ENCODE measurements at regions not wholly inside any gene's neighbourhood (a gene's known extent, or its start where the extent isn't known, plus 50 kb on each side); places are given as distances from the start of the nearest gene placed in this dataset.

GRCh38 chrX:22325096-22325495 is 52.4 kb downstream of the CBLL2 start:
- Mint-ChIP-seq H3K4me1 (ENCODE audit: low read depth) (no peaks in the 10 kb centered on the region), H3K27ac (no peak overlapping the region), H3K27me3 (no peaks in the 10 kb centered on the region), H3K9me3 (no peaks in the 10 kb centered on the region), H3K36me3 (no peaks in the 10 kb centered on the region), H3K4me3 (no peak overlapping the region)
- no peak for DNase-seq
- ChIA-PET POLR2A (no interaction called here), CTCF (no interaction called here)
- intact Hi-C loops (cut with micrococcal nuclease) = no loop called here

DNA sequence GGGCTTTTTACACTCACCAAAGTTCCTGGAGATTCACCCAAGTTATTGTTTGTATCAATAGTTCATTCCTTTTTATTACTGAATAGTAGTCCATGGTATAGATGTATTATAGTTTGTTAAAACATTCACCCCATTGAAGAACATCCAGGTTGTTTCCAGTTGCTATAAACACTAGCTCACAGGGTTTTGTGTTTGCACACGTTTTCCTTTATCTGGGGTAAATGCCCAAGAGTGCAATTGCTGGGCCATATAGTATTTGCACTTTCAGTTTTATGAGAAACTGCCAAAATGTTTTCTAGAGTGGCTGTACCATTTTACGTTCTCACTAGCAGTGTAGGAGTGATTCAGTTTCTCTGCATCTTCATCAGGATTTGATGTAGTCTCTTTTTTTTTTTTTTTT is 57.1 kb downstream of the CBLL2 start:
- no peaks in the 10 kb centered on the region for H3K4me1 Mint-ChIP-seq (ENCODE audit: low read depth)
- H3K36me3 Mint-ChIP-seq = no peaks in the 10 kb centered on the region
- ChIA-PET CTCF (no interaction called here), POLR2A (no interaction called here)
- no peak overlapping the region for H3K27ac Mint-ChIP-seq
- H3K27me3 Mint-ChIP-seq = no peaks in the 10 kb centered on the region
- H3K4me3 Mint-ChIP-seq = no peak overlapping the region
- no peaks in the 10 kb centered on the region for H3K9me3 Mint-ChIP-seq
- no peak for DNase-seq
- intact Hi-C loops (cut with micrococcal nuclease) = no loop called here

DNA sequence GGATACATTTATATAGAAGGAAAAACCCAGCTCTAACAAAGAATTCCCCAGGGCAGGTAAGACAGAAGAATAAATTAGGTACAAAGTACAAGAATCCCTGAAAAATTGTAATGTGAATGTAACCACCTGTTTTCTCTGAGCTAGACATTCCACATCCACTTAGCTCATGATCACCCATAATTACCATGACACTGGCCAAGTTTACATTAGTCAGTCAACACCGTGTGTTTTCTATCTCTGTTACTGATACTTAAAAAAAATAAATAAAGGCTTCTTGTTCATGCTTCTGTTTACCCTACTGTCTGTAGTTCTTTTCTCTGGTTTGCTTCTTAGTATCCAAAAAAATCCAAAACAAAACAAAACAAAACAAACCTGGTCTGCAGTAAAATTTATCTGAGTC is 66.0 kb downstream of the CBLL2 start:
- CTCF ChIA-PET = no interaction called here
- no peak overlapping the region for H3K4me3 Mint-ChIP-seq
- H3K27ac Mint-ChIP-seq = no peak overlapping the region

DNA sequence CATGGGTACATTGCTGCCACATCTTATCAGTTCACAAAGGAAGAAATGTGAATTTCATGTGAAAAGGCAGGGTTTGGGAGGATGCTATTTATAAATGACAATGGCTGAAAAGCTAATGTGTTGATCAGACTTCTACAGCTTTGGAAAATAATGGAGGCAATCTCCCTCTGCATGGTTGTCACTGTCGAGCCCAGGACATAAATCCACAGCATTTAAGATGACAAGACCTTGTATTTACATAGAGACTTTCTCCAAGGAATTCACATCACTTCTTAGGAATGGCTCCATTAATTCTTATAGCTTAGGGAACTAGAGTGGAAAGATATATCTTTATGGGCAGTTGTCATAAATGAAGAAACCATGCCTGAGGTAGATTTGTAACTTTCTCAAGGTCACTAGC is 66.7 kb downstream of the CBLL2 start:
- no peak for DNase-seq
- POLR2A ChIA-PET = no interaction called here
- no peaks in the 10 kb centered on the region for H3K27me3 Mint-ChIP-seq
- H3K4me3 Mint-ChIP-seq = no peak overlapping the region
- no peaks in the 10 kb centered on the region for H3K9me3 Mint-ChIP-seq
- CTCF ChIA-PET = no interaction called here
- H3K4me1 Mint-ChIP-seq (ENCODE audit: low read depth) = no peaks in the 10 kb centered on the region
- no peak overlapping the region for H3K27ac Mint-ChIP-seq
- H3K36me3 Mint-ChIP-seq = no peaks in the 10 kb centered on the region
- intact Hi-C loops (cut with micrococcal nuclease) = no loop called here

More for the DNA sequence above, 66.0 kb downstream of the CBLL2 start:
- POLR2A ChIA-PET = no interaction called here
- no peak for DNase-seq
- intact Hi-C loops (cut with micrococcal nuclease) = no loop called here
- no peaks in the 10 kb centered on the region for H3K4me1 Mint-ChIP-seq (ENCODE audit: low read depth)
- no peaks in the 10 kb centered on the region for H3K36me3 Mint-ChIP-seq
- no peaks in the 10 kb centered on the region for H3K27me3 Mint-ChIP-seq
- no peaks in the 10 kb centered on the region for H3K9me3 Mint-ChIP-seq

DNA sequence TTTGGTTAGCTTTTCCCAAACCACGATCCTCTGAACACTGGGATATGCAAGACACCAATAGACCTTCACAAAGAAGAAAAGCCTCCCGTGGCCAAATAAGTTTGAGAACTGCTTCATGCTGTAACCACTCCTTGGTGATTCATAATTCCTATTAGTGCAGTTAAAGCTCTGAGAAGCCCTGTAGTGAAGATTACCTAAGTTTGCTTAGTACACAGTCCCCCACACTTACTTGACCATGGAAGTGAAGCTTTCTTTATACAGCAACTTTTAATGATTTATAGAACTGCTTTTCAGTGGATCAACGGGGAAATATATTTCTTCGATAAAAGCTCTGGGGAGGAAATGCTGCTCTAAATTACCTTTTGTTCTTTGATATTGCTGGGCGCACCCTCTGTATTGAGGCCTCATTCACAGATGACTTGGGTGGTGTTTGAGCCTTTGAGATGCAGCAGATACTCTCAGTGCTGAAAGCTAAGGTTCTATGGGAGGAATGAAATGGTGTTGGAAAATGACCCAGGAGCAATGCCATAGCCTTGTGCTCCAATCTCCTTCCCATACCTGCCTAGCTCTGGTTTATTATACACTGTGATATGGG is 67.4 kb downstream of the CBLL2 start:
- Mint-ChIP-seq H3K4me1 (ENCODE audit: low read depth) (no peaks in the 10 kb centered on the region), H3K4me3 (no peak overlapping the region), H3K36me3 (no peaks in the 10 kb centered on the region), H3K27me3 (no peaks in the 10 kb centered on the region), H3K9me3 (no peaks in the 10 kb centered on the region), H3K27ac (no peak overlapping the region)
- ChIA-PET CTCF (no interaction called here), POLR2A (no interaction called here)
- no peak for DNase-seq
- intact Hi-C loops (cut with micrococcal nuclease) = no loop called here

DNA sequence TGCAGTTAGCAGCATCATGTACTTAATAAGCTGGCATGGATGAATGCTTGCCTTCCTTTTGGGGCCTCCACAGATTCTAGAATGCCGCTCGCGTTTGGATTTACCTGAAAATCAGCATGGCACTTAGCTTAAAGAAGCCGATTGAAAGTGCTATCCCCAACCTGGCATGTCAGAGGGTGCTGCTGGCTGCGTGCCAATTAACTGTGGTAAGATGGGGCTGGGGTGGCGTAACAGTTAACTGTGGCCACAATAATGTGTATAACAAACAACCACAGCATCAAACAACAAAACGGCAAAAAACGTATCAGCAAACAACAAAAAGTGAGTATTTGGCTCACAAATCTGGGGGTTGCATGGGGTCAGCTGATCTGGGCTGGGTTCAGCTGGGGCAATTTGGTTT is 70.5 kb downstream of the CBLL2 start:
- H3K27ac Mint-ChIP-seq = no peak overlapping the region
- no peaks in the 10 kb centered on the region for H3K9me3 Mint-ChIP-seq
- intact Hi-C loops (cut with micrococcal nuclease) = no loop called here
- no peak for DNase-seq
- ChIA-PET POLR2A (no interaction called here), CTCF (no interaction called here)
- H3K27me3 Mint-ChIP-seq = no peaks in the 10 kb centered on the region
- H3K36me3 Mint-ChIP-seq = no peaks in the 10 kb centered on the region
- H3K4me1 Mint-ChIP-seq (ENCODE audit: low read depth) = no peaks in the 10 kb centered on the region
- no peak overlapping the region for H3K4me3 Mint-ChIP-seq

DNA sequence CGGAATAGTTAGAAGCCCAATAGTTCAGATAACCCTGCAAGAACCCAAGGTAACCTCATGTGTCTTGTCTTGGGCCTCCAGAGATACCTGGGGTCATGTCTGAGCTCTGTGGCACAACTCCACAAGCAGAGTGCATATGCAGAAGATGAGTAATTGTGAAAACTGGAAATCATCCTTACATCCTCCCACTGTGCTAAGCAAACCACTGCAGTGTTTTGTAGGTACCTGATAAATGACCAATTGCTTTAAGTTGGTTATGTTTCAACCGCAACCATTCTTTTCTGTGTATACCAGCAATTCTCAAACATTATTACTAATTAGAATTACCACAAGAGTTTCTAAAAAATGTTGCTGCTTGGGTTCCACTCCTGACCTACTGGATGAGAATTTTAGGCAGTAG is 73.2 kb downstream of the CBLL2 start:
- ChIA-PET POLR2A (no interaction called here), CTCF (no interaction called here)
- no peak for DNase-seq
- H3K9me3 Mint-ChIP-seq = no peaks in the 10 kb centered on the region
- intact Hi-C loops (cut with micrococcal nuclease) = no loop called here
- no peaks in the 10 kb centered on the region for H3K27me3 Mint-ChIP-seq
- H3K27ac Mint-ChIP-seq = no peak overlapping the region
- H3K4me3 Mint-ChIP-seq = no peak overlapping the region
- no peaks in the 10 kb centered on the region for H3K36me3 Mint-ChIP-seq
- H3K4me1 Mint-ChIP-seq (ENCODE audit: low read depth) = no peaks in the 10 kb centered on the region

DNA sequence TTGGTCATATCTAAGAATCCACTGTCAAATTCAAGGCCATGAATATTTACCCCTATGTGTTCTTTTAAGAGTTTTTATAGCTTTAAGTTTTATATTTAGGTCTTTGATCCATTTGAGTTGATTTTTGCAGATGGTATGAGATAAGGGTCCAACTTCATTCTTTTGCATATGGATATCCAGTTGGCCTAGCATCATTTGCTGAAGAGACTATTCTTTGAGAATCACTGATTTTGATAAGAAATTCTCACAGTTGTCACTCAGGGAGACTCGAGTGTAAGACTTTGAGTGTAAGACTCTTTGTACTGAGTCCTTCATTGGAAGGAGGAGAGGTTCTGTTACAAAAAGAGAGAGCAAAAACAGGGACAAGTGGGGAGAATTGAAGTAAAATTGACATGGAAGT is 74.8 kb downstream of the CBLL2 start:
- CTCF ChIA-PET = no interaction called here
- no peaks in the 10 kb centered on the region for H3K36me3 Mint-ChIP-seq
- H3K4me3 Mint-ChIP-seq = no peak overlapping the region
- no peaks in the 10 kb centered on the region for H3K9me3 Mint-ChIP-seq
- no peaks in the 10 kb centered on the region for H3K4me1 Mint-ChIP-seq (ENCODE audit: low read depth)
- no peak overlapping the region for H3K27ac Mint-ChIP-seq
- no peaks in the 10 kb centered on the region for H3K27me3 Mint-ChIP-seq
- DNase-seq = no peak
- intact Hi-C loops (cut with micrococcal nuclease) = no loop called here
- POLR2A ChIA-PET = no interaction called here

- Mint-ChIP-seq H3K27ac (no peak overlapping the region), H3K27me3 (no peaks in the 10 kb centered on the region), H3K9me3 (no peaks in the 10 kb centered on the region), H3K4me1 (ENCODE audit: low read depth) (no peaks in the 10 kb centered on the region), H3K36me3 (no peaks in the 10 kb centered on the region), H3K4me3 (no peak overlapping the region)
- POLR2A ChIA-PET = no interaction called here
- no peak for DNase-seq
- intact Hi-C loops (cut with micrococcal nuclease) = no loop called here
- CTCF ChIA-PET = no interaction called here
These were observed 76.4 kb downstream of the CBLL2 start for GRCh38 chrX:22349116-22349515.

DNA sequence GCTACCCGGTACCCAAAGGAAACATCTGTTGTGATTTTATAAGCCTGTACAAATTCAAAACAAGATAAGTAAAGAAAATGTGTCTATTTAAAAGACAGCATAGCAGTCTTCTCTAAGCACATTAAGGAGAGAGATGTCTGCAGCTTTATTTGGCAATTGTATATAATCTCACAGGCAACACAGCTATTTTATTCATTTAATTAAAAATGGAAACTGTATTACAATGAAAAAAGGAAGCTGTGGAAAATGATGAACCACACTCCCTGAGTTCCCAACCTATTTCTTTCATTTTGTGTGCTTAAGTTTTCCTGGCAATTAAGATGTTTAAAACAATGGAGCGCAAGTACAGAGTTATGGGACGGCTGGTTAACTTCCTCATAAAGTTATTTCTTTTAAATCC is 78.4 kb downstream of the CBLL2 start:
- no peak overlapping the region for H3K4me3 Mint-ChIP-seq
- H3K36me3 Mint-ChIP-seq = no peaks in the 10 kb centered on the region
- H3K27me3 Mint-ChIP-seq = no peaks in the 10 kb centered on the region
- no peaks in the 10 kb centered on the region for H3K4me1 Mint-ChIP-seq (ENCODE audit: low read depth)
- no peak overlapping the region for H3K27ac Mint-ChIP-seq
- no peak for DNase-seq
- CTCF ChIA-PET = no interaction called here
- no peaks in the 10 kb centered on the region for H3K9me3 Mint-ChIP-seq
- intact Hi-C loops (cut with micrococcal nuclease) = no loop called here
- POLR2A ChIA-PET = no interaction called here

DNA sequence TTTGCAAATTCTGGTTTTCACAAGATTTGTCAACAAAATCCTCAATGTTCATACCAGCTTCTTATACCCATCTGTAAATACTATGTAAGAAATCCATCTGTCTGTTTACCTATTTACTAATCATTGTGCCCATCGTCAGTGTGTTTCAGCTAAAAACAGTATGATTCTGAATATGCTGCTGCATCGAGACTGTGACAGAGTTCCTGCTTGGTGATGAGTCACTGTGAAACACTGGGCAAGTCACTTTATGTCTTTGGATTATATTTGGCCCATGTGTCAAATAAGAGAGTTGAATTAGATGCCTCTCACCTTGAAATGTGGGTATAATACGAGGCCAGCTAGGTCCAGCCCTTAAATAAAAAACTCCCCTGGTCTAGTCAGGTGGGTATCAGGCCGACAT is 79.3 kb downstream of the CBLL2 start:
- POLR2A ChIA-PET = no interaction called here
- DNase-seq = no peak
- CTCF ChIA-PET = no interaction called here
- H3K27ac Mint-ChIP-seq = no peak overlapping the region
- H3K4me3 Mint-ChIP-seq = no peak overlapping the region
- intact Hi-C loops (cut with micrococcal nuclease) = no loop called here
- H3K4me1 Mint-ChIP-seq (ENCODE audit: low read depth) = no peaks in the 10 kb centered on the region
- no peaks in the 10 kb centered on the region for H3K27me3 Mint-ChIP-seq
- H3K36me3 Mint-ChIP-seq = no peaks in the 10 kb centered on the region
- H3K9me3 Mint-ChIP-seq = no peaks in the 10 kb centered on the region

DNA sequence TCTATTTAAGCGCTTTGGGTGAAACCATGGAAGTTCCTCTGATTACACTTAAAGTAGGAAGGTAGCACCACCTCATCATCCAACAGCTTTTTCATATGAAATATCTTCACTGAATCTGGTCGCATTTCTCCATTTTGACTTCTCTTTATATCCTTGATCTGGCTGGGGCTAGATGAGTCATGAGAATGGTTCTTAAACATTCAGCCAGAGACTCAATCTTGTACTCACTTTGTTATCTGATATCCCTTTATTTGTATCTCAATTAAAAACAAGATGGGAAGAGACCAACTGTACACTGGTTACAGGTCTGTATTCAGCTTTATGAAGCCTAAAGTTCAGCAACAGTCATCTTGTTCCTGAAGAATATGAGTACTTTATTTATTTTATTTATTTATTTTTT is 84.9 kb downstream of the CBLL2 start:
- Mint-ChIP-seq H3K27me3 (no peaks in the 10 kb centered on the region), H3K4me3 (no peak overlapping the region), H3K36me3 (no peaks in the 10 kb centered on the region), H3K9me3 (no peaks in the 10 kb centered on the region), H3K27ac (no peak overlapping the region), H3K4me1 (ENCODE audit: low read depth) (no peaks in the 10 kb centered on the region)
- POLR2A ChIA-PET = no interaction called here
- no peak for DNase-seq
- CTCF ChIA-PET = no interaction called here
- intact Hi-C loops (cut with micrococcal nuclease) = no loop called here

GRCh38 chrX:22360129-22360528 is 87.4 kb downstream of the CBLL2 start:
- intact Hi-C loops (cut with micrococcal nuclease) = no loop called here
- Mint-ChIP-seq H3K4me1 (ENCODE audit: low read depth) (no peaks in the 10 kb centered on the region), H3K27ac (no peak overlapping the region), H3K9me3 (no peaks in the 10 kb centered on the region), H3K36me3 (no peaks in the 10 kb centered on the region), H3K27me3 (no peaks in the 10 kb centered on the region), H3K4me3 (no peak overlapping the region)
- ChIA-PET POLR2A (no interaction called here), CTCF (interaction anchor here (0.5 kb wide), 1 partner anchor 408 kb away, joined by 3 read pairs; no protein-coding TSS in a partner anchor)
- no peak for DNase-seq

DNA sequence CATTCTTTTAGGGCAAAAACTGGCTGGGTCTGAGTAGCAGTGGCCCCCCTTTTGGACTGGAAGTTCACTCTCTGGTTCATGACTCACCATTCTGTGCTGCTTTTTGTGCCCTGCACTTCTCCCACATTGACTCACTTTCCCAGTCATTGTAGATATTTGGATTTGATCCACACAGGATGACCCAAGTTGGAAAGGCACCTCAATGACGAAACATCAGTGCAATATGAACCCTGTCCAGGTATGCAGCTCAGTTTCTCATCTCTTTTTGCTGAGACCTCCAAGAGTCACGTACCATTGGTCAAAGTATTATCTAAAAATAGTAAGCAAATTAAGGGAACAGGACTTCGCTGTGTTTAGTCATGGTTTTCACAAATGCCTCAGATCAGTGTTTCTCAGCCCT is 92.7 kb downstream of the CBLL2 start:
- H3K4me3 Mint-ChIP-seq = no peak overlapping the region

More for the DNA sequence above, 92.7 kb downstream of the CBLL2 start:
- Mint-ChIP-seq H3K9me3 (no peaks in the 10 kb centered on the region), H3K4me1 (ENCODE audit: low read depth) (no peaks in the 10 kb centered on the region), H3K36me3 (no peaks in the 10 kb centered on the region), H3K27me3 (no peaks in the 10 kb centered on the region), H3K27ac (no peak overlapping the region)
- CTCF ChIA-PET = interaction anchor here (0.9 kb wide), 1 partner anchor 380 kb away, joined by 3 read pairs; no protein-coding TSS in a partner anchor
- intact Hi-C loops (cut with micrococcal nuclease) = no loop called here
- DNase-seq = no peak
- POLR2A ChIA-PET = interaction anchor here (0.5 kb wide), 1 partner anchor 389 kb away, joined by 3 read pairs; no protein-coding TSS in a partner anchor

All from activated CD4-positive, alpha-beta memory T cell treated with anti-CD3 and anti-CD28 coated beads for 36 hours (primary cell).